Stimulated activated CD4-positive, alpha-beta T cell treated with anti-CD3 and anti-CD28 coated beads, TNF-alpha, amount 100 ng/mL, for 48 hours (primary cell): ENCODE measurements at regions not wholly inside any gene's neighbourhood (a gene's known extent, or its start where the extent isn't known, plus 50 kb on each side); places are given as distances from the start of the nearest gene placed in this dataset.

Experiments
- DNase-seq, 3 donors: peaks; one replicate each; pipeline ENCODE4 v3.0.0-alpha.2; 2020; ENCODE audit warnings: low read depth in 3 of 3

GRCh38 chr1:208298593-208299269 is 54.5 kb upstream of the PLXNA2 start:
- DNase-seq, result no peak

GRCh38 chr1:208300084-208300770 is 56.0 kb upstream of the PLXNA2 start:
- no peak for DNase-seq

GRCh38 chr1:208302699-208303238 is 58.6 kb upstream of the PLXNA2 start:
- no peak for DNase-seq

- no peak for DNase-seq
Measured at GRCh38 chr1:208303743-208304712, 59.8 kb upstream of the PLXNA2 start.

GRCh38 chr1:208308221-208308620 is 64.0 kb upstream of the PLXNA2 start:
- no peak for DNase-seq

GRCh38 chr1:208309771-208310170 is 65.6 kb upstream of the PLXNA2 start:
- DNase-seq, result no peak

- no peak for DNase-seq
Measured at GRCh38 chr1:208312706-208313105, 68.5 kb upstream of the PLXNA2 start.

- DNase-seq, result no peak
Measured at GRCh38 chr1:208314431-208314830, 70.2 kb upstream of the PLXNA2 start.

GRCh38 chr1:208318150-208318734 is 74.1 kb upstream of the PLXNA2 start:
- DNase-seq, result no peak

- no peak for DNase-seq
Measured at GRCh38 chr1:208324005-208324404, 79.8 kb upstream of the PLXNA2 start.

GRCh38 chr1:208326033-208326432 is 81.8 kb upstream of the PLXNA2 start:
- no peak for DNase-seq

- DNase-seq, result no peak
Measured at GRCh38 chr1:208329300-208329699, 85.1 kb upstream of the PLXNA2 start.

- DNase-seq, result no peak
Measured at GRCh38 chr1:208332036-208332773, 88.0 kb upstream of the PLXNA2 start.

GRCh38 chr1:208332774-208333126 is 88.6 kb upstream of the PLXNA2 start:
- DNase-seq, result no peak

- no peak for DNase-seq
Measured at GRCh38 chr1:208333676-208334075, 89.5 kb upstream of the PLXNA2 start.

- DNase-seq, result no peak
Measured at GRCh38 chr1:208335371-208336136, 91.4 kb upstream of the PLXNA2 start.

- DNase-seq, result no peak
Measured at GRCh38 chr1:208336137-208336518, 91.9 kb upstream of the PLXNA2 start.

- DNase-seq, result no peak
Measured at GRCh38 chr1:208339911-208340310, 95.7 kb upstream of the PLXNA2 start.

GRCh38 chr1:208343226-208343625 is 99.0 kb upstream of the PLXNA2 start:
- no peak for DNase-seq

- DNase-seq, result no peak
Measured at GRCh38 chr1:208344202-208344857, 100.1 kb upstream of the PLXNA2 start.
